Bronchial epithelial cell (primary cell): ENCODE measurements at regions not wholly inside any gene's neighbourhood (a gene's known extent, or its start where the extent isn't known, plus 50 kb on each side); places are given as distances from the start of the nearest gene placed in this dataset.

Experiments used
- DNase-seq: peaks from one replicate; pipeline ENCODE4 v3.0.0-alpha.2; 2010; ENCODE audit warnings: low read depth
- FAIRE-seq: peaks from 2 replicates; lab custom pipeline; 2011; peaks lifted over from hg19 to GRCh38; lab: Jason Lieb, UNC
- H3K27me3 ChIP-seq: 2 replicates; pipeline ENCODE4 v1.5.1; 2011; ENCODE audit warnings: low read length; ENCODE audit not compliant: control insufficient read depth, insufficient read depth
- H3K36me3 ChIP-seq: 2 replicates; pipeline ENCODE4 v1.5.1; 2011; ENCODE audit warnings: low read length; ENCODE audit not compliant: control insufficient read depth, insufficient read depth
- H3K4me3 ChIP-seq: 2 replicates; pipeline ENCODE4 v1.5.1; 2011; ENCODE audit warnings: mild to moderate bottlenecking, low read depth, low read length, control low read depth
- CTCF ChIP-seq: IDR thresholded peaks from 2 replicates; pipeline ENCODE4 v1.5.1; 2011; ENCODE audit warnings: mild to moderate bottlenecking, moderate library complexity, low read length, control low read depth, inconsistent platforms; ENCODE audit not compliant: insufficient read depth, severe bottlenecking

GRCh38 chr14:85714069-85714468 is 184.1 kb downstream of the FLRT2 start:
- FAIRE-seq (no peak), DNase-seq (no peak)
- no peak overlapping the region for H3K4me3 ChIP-seq
- no peaks in the 10 kb centered on the region for H3K36me3 ChIP-seq
- no peak for TF ChIP-seq CTCF
- no peaks in the 10 kb centered on the region for H3K27me3 ChIP-seq

- Histone ChIP-seq H3K4me3 (no peak overlapping the region), H3K27me3 (no peaks in the 10 kb centered on the region), H3K36me3 (no peaks in the 10 kb centered on the region)
- no peak for TF ChIP-seq CTCF
- FAIRE-seq (no peak), DNase-seq (no peak)
These were observed 181.7 kb downstream of the FLRT2 start for GRCh38 chr14:85711620-85712019.
